H1 (cell line): ENCODE measurements at regions not wholly inside any gene's neighbourhood (a gene's known extent, or its start where the extent isn't known, plus 50 kb on each side); places are given as distances from the start of the nearest gene placed in this dataset.

Experiments used
- CTCF ChIA-PET: fragments of 300-600 bp; sonication (Branson Sonifier 250); formaldehyde crosslinking; loops from one replicate; lab custom pipeline; 2021; ENCODE audit not compliant: partially characterized antibody; lab: Charles Lee
- POLR2A ChIA-PET: fragments of 300-600 bp; sonication (Branson Sonifier 250); formaldehyde crosslinking; loops from one replicate; lab custom pipeline; 2021; ENCODE audit warnings: inconsistent platforms; ENCODE audit not compliant: partially characterized antibody; lab: Charles Lee
- DNase-seq, 2 experiments: peaks; one replicate each; pipeline versions ENCODE4 v3.0.0 to v3.0.0-alpha.2; 2010 to 2022; ENCODE audit warnings: low spot score in 2 of 2, low read depth in 1 of 2, mixed read lengths in 1 of 2
- FAIRE-seq: peaks from 2 replicates; lab custom pipeline; 2011; peaks lifted over from hg19 to GRCh38; lab: Jason Lieb, UNC
- H2AFZ ChIP-seq: 2 replicates; pipeline ENCODE4 v1.8.1; 2012; ENCODE audit warnings: low read length, inconsistent platforms
- H2AK5ac ChIP-seq: 2 replicates; pipeline ENCODE4 v1.6.1; 2013; ENCODE audit warnings: low read depth, low read length
- H2BK120ac ChIP-seq: replicated peaks from 2 replicates; pipeline ENCODE3; 2013; ENCODE audit warnings: low read depth, low read length, inconsistent platforms
- H2BK12ac ChIP-seq: 2 replicates; pipeline ENCODE4 v1.6.1; 2013; ENCODE audit warnings: low read depth, low read length
- H2BK15ac ChIP-seq: 2 replicates; pipeline ENCODE4 v1.6.1; 2013; ENCODE audit warnings: low read length
- H2BK20ac ChIP-seq: 2 replicates; pipeline ENCODE4 v1.6.1; 2013; ENCODE audit warnings: low read length
- H2BK5ac ChIP-seq: 2 replicates; pipeline ENCODE4 v1.6.1; 2013; ENCODE audit warnings: low read depth, low read length
- H3K14ac ChIP-seq: 2 replicates; pipeline ENCODE4 v1.6.1; 2013; ENCODE audit warnings: inconsistent platforms; ENCODE audit not compliant: insufficient read length
- H3K18ac ChIP-seq: 2 replicates; pipeline ENCODE4 v1.6.1; 2013; ENCODE audit warnings: low read length; ENCODE audit errors: extremely low read depth
- H3K23ac ChIP-seq: 2 replicates; pipeline ENCODE4 v1.6.1; 2013; ENCODE audit warnings: inconsistent platforms; ENCODE audit not compliant: insufficient read length
- H3K23me2 ChIP-seq: 2 replicates; pipeline ENCODE4 v1.6.1; 2013; ENCODE audit warnings: low read depth, low read length
- H3K27ac ChIP-seq: 2 replicates; pipeline ENCODE4 v1.6.1; 2011; ENCODE audit warnings: low read depth, low read length, inconsistent platforms
- H3K27me3 ChIP-seq, 4 experiments: replicated peaks in 1 of 4; 1 replicate in 1 of 4; 2 replicates in 3 of 4; pipeline versions ENCODE4 v1.6.1 to v1.8.1; 2011 to 2013; ENCODE audit warnings: low read length in 3 of 4, mild to moderate bottlenecking in 3 of 4, inconsistent platforms in 2 of 4, mixed read lengths in 2 of 4, moderate library complexity in 1 of 4; ENCODE audit not compliant: control insufficient read depth in 3 of 4, insufficient read depth in 3 of 4; ENCODE audit errors: extremely low read depth in 1 of 4
- H3K36me3 ChIP-seq, 4 experiments: 2 replicates each; pipeline versions ENCODE4 v1.6.1 to v1.8.1; 2011 to 2013; ENCODE audit warnings: mild to moderate bottlenecking in 4 of 4, low read length in 3 of 4, moderate library complexity in 2 of 4, control low read depth in 1 of 4, inconsistent platforms in 1 of 4; ENCODE audit not compliant: insufficient read depth in 4 of 4, control insufficient read depth in 2 of 4
- H3K4ac ChIP-seq: replicated peaks from 2 replicates; pipeline ENCODE3; 2013; ENCODE audit warnings: low read length, low read depth, mixed read lengths, inconsistent platforms; ENCODE audit not compliant: insufficient read length
- H3K4me1 ChIP-seq, 4 experiments: replicated peaks in 1 of 4; 1 replicate in 1 of 4; 2 replicates in 3 of 4; pipeline versions ENCODE4 v1.6.1 to v1.8.1; 2011 to 2013; ENCODE audit warnings: low read length in 3 of 4, inconsistent platforms in 2 of 4, mixed read lengths in 1 of 4; ENCODE audit not compliant: insufficient read depth in 4 of 4, control insufficient read depth in 3 of 4
- H3K4me2 ChIP-seq, 2 experiments: 2 replicates each; pipeline versions ENCODE4 v1.6.1 to v1.8.1; 2011 to 2013; ENCODE audit warnings: low read depth in 2 of 2, low read length in 2 of 2, control low read depth in 1 of 2, inconsistent platforms in 1 of 2, mild to moderate bottlenecking in 1 of 2; ENCODE audit not compliant: insufficient read depth in 1 of 2
- H3K4me3 ChIP-seq, 4 experiments: fragments of 200-600, 300-600 bp in 1 of 4; sonication (generic), shearing (Covaris generic), sonication (Bioruptor Twin) in 1 of 4; 2 replicates each; pipeline versions ENCODE4 v1.5.1 to v1.8.1; 2011 to 2016; ENCODE audit warnings: low read length in 4 of 4, low read depth in 3 of 4, control low read depth in 2 of 4, inconsistent platforms in 2 of 4, mild to moderate bottlenecking in 2 of 4, mixed read lengths in 1 of 4, moderate library complexity in 1 of 4; ENCODE audit not compliant: insufficient read depth in 2 of 4; ENCODE audit errors: extremely low read depth in 1 of 4
- H3K56ac ChIP-seq: replicated peaks from 2 replicates; pipeline ENCODE3; 2013; ENCODE audit warnings: low read depth, mild to moderate bottlenecking, mixed read lengths, low read length, inconsistent platforms; ENCODE audit not compliant: insufficient read length
- H3K79me1 ChIP-seq: 2 replicates; pipeline ENCODE4 v1.6.1; 2013; ENCODE audit warnings: low read depth, low read length, control low read depth
- H3K79me2 ChIP-seq, 2 experiments: 2 replicates each; pipeline versions ENCODE4 v1.6.1 to v1.8.1; 2012 to 2013; ENCODE audit warnings: low read length in 2 of 2, mild to moderate bottlenecking in 2 of 2, inconsistent platforms in 1 of 2; ENCODE audit not compliant: insufficient read depth in 2 of 2, control insufficient read depth in 1 of 2
- H3K9ac ChIP-seq, 4 experiments: replicated peaks in 1 of 4; 1 replicate in 1 of 4; 2 replicates in 3 of 4; pipeline versions ENCODE4 v1.6.1 to v1.8.1; 2011 to 2013; ENCODE audit warnings: low read depth in 3 of 4, low read length in 3 of 4, control low read depth in 2 of 4, mild to moderate bottlenecking in 2 of 4, moderate library complexity in 2 of 4, inconsistent platforms in 1 of 4; ENCODE audit errors: extremely low read depth in 1 of 4
- H3K9me3 ChIP-seq, 2 experiments: 2 replicates each; pipeline versions ENCODE4 v1.6.1 to v1.8.1; 2012 to 2013; ENCODE audit warnings: mild to moderate bottlenecking in 2 of 2, moderate library complexity in 2 of 2, control low read depth in 1 of 2, inconsistent platforms in 1 of 2, low read depth in 1 of 2, low read length in 1 of 2, mixed read lengths in 1 of 2; ENCODE audit not compliant: insufficient read depth in 2 of 2
- H4K20me1 ChIP-seq, 2 experiments: replicated peaks in 1 of 2; 2 replicates each; pipeline versions ENCODE3 to v1.8.1; 2011 to 2013; ENCODE audit warnings: inconsistent platforms in 2 of 2, low read length in 2 of 2, mild to moderate bottlenecking in 1 of 2; ENCODE audit not compliant: insufficient read depth in 2 of 2, control insufficient read depth in 1 of 2
- H4K5ac ChIP-seq: 2 replicates; pipeline ENCODE4 v1.6.1; 2013; ENCODE audit warnings: low read length, low read depth, mixed read lengths, inconsistent platforms; ENCODE audit not compliant: insufficient read length
- H4K8ac ChIP-seq: 2 replicates; pipeline ENCODE4 v1.8.0; 2013; ENCODE audit warnings: mild to moderate bottlenecking, moderate library complexity, low read length, inconsistent platforms; ENCODE audit not compliant: insufficient read depth; ENCODE audit errors: extremely low read depth
- H4K91ac ChIP-seq: replicated peaks from 2 replicates; pipeline ENCODE3; 2013; ENCODE audit warnings: low read length, mixed read lengths, inconsistent platforms; ENCODE audit not compliant: insufficient read length
- CTBP2 ChIP-seq: IDR thresholded peaks from 2 replicates; pipeline ENCODE4 v1.7.0; 2011; ENCODE audit warnings: borderline replicate concordance, mild to moderate bottlenecking, moderate library complexity, mixed read lengths, low read length; ENCODE audit not compliant: insufficient read depth, insufficient read length
- FOSL1 ChIP-seq: IDR thresholded peaks from 2 replicates; pipeline ENCODE4 v1.6.1; 2011; ENCODE audit warnings: mild to moderate bottlenecking, low read depth, low read length, moderate library complexity; ENCODE audit not compliant: insufficient read depth
- SIX5 ChIP-seq: IDR thresholded peaks from 2 replicates; pipeline ENCODE4 v1.6.1; 2011; ENCODE audit warnings: mild to moderate bottlenecking, low read depth, low read length
- WGBS, 2 experiments: shearing (Covaris generic) in 1 of 2; methylation state at CpG; one replicate each; pipeline versions ENCODE4 v1.1.6 to v1.1.7; 2013 to 2015; ENCODE audit warnings: low lambda C conversion rate in 2 of 2, mixed read lengths in 2 of 2, inconsistent platforms in 1 of 2, low coverage in 1 of 2, missing lambda C conversion rate in 1 of 2; ENCODE audit not compliant: insufficient replicate concordance in 2 of 2, insufficient coverage in 1 of 2, insufficient read length in 1 of 2; ENCODE audit errors: extremely low coverage in 1 of 2, missing lambda C conversion rate in 1 of 2; 5-methylcytosine and 5-hydroxymethylcytosine counted together

DNA sequence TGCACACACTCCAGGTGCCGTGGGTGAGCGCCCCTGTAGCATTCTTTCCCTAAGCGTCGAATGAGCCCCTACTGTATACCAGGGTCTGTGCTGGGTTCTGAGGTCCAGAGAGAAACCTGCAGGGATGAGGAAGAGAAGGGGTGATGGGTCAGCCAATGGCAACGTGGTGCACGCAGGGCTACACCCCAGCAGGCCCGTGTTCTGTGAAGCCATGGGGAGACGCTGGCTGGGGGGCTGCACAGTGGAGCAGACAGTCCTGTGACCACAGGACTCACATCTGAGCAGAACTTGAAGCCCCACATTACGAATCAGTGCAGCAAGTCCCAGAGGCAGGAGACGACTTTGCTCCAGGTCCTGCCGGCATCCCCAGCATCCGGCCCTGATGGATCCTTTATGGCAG, 1481.4 kb downstream of the BRD1 start:
- Histone ChIP-seq H3K14ac (no peak overlapping the region), H3K56ac (no peak overlapping the region), H3K79me2 (no peaks in the 10 kb centered on the region), H2BK120ac (no peak overlapping the region), H3K4me1 (peaks cover 0 to 11% (median 3%) of the 10 kb centered on the region in 4 experiments; a peak in 3 of 7 replicates), H4K91ac (no peak overlapping the region), H3K9me3 (no peaks in the 10 kb centered on the region), H3K18ac (no peak overlapping the region), H2BK5ac (no peak overlapping the region), H3K4me2 (no peak overlapping the region), H4K20me1 (peaks cover 0 to 4% of the 10 kb centered on the region in 2 experiments), H2BK20ac (no peak overlapping the region), H2BK12ac (no peak overlapping the region), H3K36me3 (no peaks in the 10 kb centered on the region; a peak in 1 of 8 replicates), H3K27ac (no peak overlapping the region), H3K27me3 (peaks cover 0 to 18% (median 9%) of the 10 kb centered on the region in 4 experiments; a peak in 5 of 7 replicates), H3K4ac (no peak overlapping the region), H2AFZ (no peak overlapping the region), H2BK15ac (no peak overlapping the region), H3K79me1 (no peaks in the 10 kb centered on the region), H3K4me3 (no peak overlapping the region)
- CTCF ChIA-PET = no interaction called here
- 85% methylated on average over 12 of the region's 12 CpGs; no CpG with 5 or more reads in 1 of the 2 experiments for WGBS, 2 experiments
- FAIRE-seq = no peak
- no peak for DNase-seq
- POLR2A ChIA-PET = no interaction called here
- TF ChIP-seq SIX5 (no peak), CTBP2 (no peak), FOSL1 (no peak)
- TF ChIP-seq, all 59 proteins: peak for 0
- no peak overlapping the region for H2AK5ac ChIP-seq
- peaks cover 7% of the 10 kb centered on the region; the same call in 1 of the 2 replicates for H3K23me2 ChIP-seq
- no peak overlapping the region for H3K9ac ChIP-seq
- no peak overlapping the region for H3K23ac ChIP-seq
- H4K5ac ChIP-seq = no peak overlapping the region
- H4K8ac ChIP-seq = no peak overlapping the region
